Amygdala (tissue), 56 donors: ENCODE measurements at regions not wholly inside any gene's neighbourhood (a gene's known extent, or its start where the extent isn't known, plus 50 kb on each side); places are given as distances from the start of the nearest gene placed in this dataset.
"Not testable (repeated sequence)": the region's sequence is repeated elsewhere in the genome, so short reads cannot be mapped to it uniquely, and the experiment has no call there.

Experiments
- DNase-seq, 56 donors: peaks; one replicate each; lab custom pipeline; 2025; lab: John Stamatoyannopoulos, UW

- DNase-seq = no peak
These were observed 68.1 kb upstream of the IFFO2 start for GRCh38 chr1:19024532-19024931.

- no peak for DNase-seq
These were observed 67.3 kb upstream of the IFFO2 start for GRCh38 chr1:19023787-19024186.

- no peak for DNase-seq
These were observed 65.4 kb upstream of the IFFO2 start for GRCh38 chr1:19021845-19022244.

GRCh38 chr1:19019288-19019687 is 62.8 kb upstream of the IFFO2 start:
- DNase-seq = not testable (repeated sequence)

- no peak for DNase-seq
These were observed 59.0 kb upstream of the IFFO2 start for GRCh38 chr1:19015476-19015875.

DNA sequence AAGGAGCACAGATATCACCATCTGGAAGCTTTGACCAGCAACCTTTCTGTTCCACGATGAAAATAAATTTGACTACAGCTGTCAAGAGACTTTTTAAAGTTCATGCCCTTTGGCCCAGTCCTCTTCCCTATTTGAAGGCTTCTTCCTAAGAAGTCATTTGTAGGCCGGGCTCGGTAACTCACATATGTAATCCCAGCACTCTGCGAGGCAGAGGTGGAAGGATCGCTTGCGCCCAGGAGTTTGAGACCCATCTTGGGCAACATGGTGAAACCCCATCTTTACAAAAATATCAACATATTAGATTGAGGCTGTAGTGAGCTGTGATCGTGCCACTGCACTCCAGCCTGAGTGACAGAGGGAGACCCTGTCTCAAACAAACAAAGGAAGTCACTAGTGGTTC is 58.3 kb upstream of the IFFO2 start:
- DNase-seq = no peak

- no peak for DNase-seq
These were observed 57.5 kb upstream of the IFFO2 start for GRCh38 chr1:19013826-19014548.

DNA sequence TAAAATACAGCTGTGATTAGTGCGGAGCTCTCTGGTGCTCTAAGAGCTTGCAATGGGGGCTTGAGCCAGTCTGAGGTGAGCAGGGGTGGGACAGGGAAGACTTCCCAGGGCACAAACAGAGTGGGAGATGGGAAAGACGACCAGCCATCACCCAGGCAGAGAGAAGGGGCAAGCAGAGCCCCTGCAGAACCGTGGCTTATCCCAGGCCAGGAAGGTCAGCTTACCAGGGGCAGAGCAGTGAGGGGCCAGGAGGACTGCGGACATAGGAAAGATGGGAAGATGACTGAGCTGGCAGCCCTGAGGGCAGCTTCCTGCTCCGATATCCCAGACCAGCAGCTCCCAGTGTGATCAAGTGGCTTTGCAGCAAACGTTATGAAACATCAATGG is 55.4 kb upstream of the IFFO2 start:
- DNase-seq = no peak

DNA sequence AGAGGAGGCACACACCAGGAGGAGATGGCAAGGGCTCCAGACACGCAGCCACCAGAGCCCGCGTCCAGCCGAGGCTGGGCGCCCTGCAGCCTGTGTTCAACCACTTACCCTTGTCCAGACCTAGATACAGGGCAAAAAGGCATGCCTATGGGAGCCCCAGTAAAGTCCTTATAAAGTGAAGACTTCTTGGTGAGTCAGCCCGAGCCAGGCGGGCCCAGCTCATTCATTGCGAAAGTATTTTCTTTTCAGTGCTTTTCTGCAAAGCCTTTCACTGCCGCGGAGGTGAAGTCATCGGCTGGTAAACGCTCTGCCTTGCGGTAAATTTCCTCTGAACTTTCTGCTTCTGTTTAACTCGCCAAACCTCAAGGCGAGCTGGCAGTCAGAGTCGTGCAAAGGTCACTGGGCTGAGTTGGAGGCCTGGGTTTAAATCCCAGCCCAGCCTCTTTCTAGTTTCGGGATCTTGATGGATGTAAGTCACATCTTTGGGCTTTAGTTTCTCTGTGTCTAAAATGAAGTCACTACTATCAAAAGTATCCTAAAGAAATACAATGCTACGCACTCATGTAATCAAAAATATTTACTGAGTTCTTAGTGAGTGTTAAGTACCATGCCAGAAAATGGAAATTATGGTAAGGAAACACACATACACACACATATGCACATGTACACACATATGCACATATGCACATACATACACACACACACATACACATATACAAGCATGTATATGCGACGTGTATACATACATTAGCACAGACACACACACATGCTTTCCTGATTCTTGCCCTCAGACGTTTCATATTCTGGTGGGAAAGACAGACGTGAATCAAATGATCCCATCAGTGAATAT is 54.7 kb upstream of the IFFO2 start:
- DNase-seq = peak in 18 of 56 donors; percentile 7 to 71 (median 27)

DNA sequence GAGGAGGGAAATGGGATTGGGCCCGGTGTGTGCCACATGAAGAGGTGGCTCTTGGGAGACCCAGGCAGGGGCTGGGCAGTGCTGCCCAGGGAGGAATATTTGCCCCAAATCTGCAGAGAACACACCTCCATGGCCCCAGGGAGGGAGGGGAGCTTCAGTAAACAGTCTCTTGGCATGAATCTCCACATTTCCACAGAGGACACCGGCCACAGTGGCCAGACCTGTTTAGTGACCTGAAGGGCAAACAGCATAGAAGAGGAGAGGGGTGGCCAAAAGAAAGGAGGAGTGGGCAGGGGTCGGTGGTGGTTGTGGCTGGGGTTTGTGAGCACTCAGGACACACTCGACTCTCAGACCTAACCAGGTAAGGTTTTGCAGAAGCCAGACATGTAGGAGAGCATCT is 54.0 kb upstream of the IFFO2 start:
- DNase-seq = no peak

DNA sequence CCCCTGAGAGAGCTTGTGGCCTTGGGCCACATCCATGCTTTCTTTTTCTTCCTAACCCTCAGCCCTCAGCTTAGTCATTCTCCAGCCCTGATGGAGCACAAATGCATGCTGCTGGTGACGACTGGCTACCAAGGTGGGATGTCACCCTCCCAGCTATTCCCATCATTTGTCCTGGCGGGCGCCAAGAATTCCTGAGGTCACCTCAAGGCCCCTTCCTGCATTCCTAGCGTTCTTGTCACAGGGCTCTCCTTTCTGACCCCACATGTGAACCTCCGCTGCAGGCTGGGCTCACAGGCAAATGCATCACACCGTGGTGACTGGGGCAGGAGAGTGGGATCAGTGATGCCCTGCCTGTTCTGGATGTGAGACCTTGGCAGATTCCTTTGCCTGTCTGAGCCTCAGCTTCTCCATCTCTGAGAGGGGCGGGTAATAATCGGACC is 53.4 kb upstream of the IFFO2 start:
- no peak for DNase-seq

- DNase-seq = no peak
These were observed 52.8 kb upstream of the IFFO2 start for GRCh38 chr1:19009126-19009881.

- no peak for DNase-seq
These were observed 51.3 kb upstream of the IFFO2 start for GRCh38 chr1:19007491-19008441.

- DNase-seq = no peak
These were observed 50.4 kb upstream of the IFFO2 start for GRCh38 chr1:19006837-19007271.
